Stimulated activated CD4-positive, alpha-beta T cell treated with anti-CD3 and anti-CD28 coated beads, Interleukin-12 subunit alpha, Interleukin-12 subunit beta, amount 100 ng/mL, for 24 hours (primary cell): ENCODE measurements at regions not wholly inside any gene's neighbourhood (a gene's known extent, or its start where the extent isn't known, plus 50 kb on each side); places are given as distances from the start of the nearest gene placed in this dataset.

Experiments used
- DNase-seq, 2 experiments: peaks; one replicate each; pipeline ENCODE4 v3.0.0-alpha.2; 2020; ENCODE audit warnings: low read depth in 2 of 2

DNA sequence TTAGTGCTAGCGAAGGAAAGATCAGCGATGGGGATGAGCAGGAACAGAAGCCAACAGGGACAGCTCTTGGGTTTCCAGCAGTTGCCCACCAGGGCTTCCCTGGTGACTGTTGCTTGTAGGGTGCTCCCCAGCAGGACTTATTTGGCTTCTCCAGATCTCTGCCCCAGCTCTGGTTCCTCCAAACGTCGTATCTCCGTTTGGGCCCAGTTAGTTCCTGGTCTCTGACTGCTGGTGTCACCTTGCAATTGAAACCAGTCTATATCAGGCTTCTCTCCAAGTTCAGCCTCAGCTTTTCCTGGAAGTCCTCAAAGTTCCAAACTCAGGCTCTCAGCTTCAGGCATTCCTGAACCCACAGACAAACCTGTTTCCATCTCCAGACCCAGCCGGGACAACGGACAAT lies 70.8 kb upstream of the NXT1 start:
- DNase-seq, result no peak

DNA sequence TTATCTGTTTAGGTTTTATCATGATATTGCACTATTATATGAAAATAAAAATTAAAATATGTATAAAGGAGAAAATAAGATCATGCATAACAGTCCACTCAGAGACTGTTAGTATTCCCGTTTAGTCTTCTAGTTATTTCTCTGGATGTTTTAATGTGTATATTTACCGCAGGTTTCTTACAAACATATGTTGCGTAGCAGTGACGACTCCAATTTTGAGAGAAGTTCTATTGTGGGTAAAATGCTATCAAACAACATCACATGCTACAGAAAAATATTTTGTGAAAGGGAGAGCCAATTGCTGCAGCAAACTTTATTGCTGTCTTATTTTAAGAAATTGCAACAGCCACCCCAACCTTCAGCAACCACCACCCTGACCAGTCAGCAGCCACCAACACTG lies 72.4 kb upstream of the NXT1 start:
- no peak for DNase-seq

DNA sequence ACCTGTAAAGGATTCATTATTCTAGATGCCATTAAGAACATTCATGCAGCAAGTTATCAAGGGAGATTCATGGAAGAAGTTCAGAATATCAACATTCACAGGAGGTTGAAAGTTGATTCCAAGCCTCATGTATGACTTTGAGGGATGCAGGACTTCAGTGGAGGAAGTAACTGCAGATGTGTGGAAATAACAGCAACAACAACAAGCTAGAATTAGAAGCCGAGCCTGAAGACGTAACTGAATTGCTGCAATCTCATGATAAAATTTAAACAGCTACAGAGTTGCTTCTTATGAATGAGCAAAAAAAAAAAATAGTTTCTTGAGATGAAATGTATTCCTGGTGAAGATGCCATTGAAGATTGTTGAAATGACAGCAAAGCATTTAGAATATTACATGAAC lies 73.3 kb upstream of the NXT1 start:
- no peak for DNase-seq

DNA sequence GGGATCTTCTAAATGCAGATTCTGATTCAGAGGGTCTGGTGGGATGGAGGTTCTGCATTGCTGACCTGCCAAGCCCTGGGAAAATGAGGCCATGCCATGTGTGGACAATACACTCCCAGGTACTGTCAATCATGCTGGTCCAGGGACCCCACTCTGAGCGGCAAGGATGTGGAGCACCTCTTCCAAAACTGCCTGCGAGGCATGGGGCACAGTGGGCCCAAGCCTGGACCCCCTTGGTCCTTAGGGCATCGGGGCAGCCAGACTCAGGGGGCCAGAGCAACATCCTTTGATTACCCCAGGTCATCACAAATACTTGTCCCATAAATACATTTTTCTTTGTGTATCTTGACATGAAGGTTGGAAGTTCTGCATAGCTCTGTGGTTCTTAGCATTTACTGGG lies 76.8 kb upstream of the NXT1 start:
- no peak for DNase-seq

DNA sequence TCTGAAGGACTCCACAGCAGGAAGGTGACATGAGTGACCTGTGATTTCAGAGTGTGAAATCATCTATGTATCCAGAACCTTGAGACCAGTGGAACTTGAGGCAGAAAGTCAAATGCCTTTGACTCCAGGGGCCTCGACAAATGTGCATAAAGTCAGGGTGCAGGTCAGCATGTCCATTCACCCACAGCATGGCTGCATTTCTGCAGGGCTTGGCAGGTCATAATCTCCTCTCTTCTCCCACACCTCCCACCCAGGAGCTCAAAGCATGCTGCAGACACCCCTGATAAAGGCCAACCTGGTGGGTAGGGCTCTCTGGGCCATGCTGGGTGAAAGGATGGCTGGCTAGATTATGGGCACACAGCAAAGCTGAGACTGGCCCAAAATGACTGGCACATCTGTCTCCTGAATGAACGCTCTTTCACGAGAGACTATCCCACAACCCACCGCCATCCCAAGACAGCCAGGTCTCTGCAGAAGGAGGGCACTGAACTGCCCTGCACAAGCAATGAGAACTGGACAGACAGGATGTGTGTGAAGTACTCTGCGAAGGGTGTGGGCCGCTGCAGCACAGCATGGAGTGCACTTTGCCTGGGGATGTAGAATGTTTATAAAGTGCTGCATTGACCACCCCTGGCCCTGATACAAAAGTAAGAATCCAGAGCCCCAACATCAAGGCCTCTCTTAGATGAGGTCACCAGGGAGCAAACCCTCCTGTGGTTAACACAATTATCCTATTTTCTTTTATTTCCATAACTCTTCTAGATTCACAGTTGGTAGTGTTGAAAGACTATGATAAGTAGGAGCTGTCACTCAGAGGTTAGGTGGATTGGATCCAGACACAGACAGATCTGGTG lies 78.2 kb upstream of the NXT1 start:
- DNase-seq, result no peak

DNA sequence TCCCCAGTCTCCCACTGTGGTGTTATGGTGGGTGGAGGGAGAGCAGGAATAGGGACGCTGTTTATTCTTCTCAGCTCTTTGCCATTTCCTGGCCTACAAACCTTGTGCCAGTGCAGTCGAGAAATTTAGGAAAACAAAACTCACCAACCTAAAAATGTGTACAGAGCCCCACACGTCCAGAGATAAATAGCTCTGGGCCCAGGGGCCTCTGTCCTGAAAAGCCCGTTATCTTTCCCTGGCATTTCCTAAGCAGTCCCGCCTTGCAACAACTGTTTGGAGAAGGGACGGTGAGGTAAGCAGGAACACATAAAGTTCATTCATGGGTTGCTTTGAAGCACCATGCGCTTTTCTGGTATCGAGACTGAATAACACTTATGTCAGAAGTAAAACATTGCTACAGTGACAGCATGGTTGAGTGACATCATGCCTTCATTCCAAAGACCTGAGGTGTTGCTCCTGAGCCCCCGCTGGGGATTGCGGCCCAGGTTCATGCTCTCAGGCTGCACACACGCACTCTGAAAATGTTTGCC lies 80.1 kb upstream of the NXT1 start:
- DNase-seq, result no peak

DNA sequence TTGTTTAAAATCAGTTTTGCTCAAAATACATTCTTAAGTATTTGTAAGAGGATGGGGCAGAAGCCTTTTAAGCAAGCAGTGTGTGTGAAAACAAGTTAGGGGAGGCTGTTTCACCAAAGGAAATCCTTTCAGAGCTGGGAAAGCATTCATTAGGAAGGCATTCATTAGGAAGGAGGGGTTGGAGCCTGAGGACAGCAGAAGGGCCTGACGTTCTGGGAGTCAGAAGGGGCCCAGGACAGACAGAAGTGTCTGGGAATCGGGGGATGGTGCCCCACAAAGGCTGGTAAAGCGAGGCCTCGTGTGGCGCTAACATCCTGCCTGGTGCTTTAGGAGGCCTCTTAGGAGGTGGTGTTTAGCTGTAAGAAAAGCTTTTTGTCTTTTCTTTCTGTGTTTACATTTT lies 80.6 kb upstream of the NXT1 start:
- no peak for DNase-seq

DNA sequence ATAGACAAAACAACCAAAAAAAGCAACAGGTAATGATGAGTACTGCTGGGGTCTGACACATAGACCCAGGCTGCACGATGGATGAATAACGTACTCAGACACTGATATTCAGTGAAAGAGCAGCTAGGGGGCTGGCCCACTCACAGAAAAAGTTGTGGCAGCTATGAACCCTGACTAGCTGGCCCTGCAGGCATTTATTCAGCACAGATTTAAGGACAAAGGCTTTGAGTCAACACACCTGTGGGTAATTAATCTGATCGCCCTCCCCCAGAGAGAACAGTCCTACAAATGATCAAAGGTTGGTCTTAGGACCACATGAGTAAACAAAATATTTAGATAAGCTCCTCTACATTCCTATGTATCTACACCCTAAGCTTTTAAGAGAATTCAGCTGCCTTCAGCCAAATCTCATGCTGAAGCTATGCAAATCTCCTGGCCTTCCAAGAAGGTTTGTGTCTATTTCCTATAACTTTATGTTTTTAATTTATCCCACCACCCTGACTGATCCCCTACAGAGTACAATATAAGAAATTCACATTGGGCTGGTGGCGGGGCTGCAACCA lies 81.7 kb upstream of the NXT1 start:
- DNase-seq, result no peak

DNA sequence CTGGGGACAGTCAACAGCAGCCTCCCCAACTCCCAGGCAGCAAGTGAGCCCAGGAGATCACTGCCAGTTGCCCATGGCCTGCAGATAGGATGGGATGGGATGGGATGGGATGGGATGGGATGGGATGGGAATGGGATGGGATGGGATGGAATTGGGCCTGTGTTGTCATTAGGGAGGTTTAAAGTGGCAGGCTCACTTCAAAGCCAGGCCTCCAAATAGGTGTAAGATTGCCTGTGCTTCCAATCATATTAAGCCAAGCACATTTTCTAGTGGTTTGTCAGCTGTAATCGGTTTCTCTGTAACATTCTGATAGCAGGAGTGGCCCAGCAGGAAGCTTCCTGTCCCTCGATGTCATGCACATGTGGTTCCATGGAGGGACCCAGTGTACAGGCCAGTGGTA lies 82.7 kb upstream of the NXT1 start:
- no peak for DNase-seq

DNA sequence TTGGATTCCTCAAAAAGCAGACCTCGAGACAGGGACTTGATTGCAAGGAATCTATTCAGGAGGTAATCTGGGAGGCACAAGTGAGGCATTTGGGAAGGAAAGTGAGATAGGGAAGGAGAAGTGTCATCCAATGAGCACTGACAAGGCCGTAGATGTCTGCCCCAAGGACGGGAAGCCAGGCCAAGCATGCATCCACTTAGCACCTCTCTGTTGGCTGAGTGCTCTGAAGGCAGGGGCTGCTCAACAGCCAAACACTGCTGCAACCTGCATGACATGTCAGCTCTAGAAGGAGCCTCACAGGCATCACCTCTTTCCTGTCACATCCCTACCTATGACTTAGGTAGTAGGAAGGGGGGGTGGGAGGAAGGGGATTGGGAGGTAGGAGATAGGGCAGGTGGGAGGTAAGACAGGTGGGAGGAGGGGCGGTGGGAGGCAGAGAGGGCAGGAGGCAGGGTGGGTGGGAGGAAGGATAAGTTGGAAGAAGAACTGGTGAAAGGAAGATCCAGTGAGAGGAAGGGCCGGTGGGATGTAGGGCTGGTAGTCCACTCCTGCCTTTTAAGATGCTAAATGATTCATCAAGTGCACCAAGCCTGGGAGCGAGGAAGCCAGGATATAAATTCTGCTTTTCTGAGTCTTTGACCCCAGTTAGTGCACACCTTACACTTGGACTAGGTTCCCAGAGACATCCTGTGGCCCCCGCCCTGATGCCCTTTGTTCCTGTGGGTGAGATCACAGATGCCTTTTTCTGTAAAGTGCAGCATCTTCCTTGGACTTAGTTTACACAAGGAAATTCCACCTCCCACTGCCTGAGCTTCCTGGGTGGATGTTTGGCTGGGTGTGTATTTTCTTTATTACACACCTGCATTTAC lies 83.8 kb upstream of the NXT1 start:
- no peak for DNase-seq

DNA sequence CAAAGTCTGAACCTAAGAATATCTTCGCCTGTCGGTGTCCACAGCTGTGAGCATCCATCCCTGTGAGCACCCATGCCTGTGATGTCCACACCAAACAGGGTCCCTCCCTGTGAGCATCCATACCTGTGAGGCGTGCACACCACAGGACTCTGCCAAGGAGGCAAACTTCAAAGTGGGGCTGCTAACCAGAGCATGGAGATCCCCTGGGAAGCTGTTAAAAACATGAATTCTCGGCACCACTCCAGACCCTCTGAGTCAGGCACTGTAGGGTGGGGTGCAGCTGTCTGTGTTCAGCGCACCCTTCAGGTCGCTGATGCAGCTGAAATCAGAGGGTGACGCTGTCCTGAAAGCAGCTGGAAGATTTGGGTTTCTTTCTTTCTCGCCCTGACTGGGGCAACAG lies 85.4 kb upstream of the NXT1 start:
- no peak for DNase-seq

DNA sequence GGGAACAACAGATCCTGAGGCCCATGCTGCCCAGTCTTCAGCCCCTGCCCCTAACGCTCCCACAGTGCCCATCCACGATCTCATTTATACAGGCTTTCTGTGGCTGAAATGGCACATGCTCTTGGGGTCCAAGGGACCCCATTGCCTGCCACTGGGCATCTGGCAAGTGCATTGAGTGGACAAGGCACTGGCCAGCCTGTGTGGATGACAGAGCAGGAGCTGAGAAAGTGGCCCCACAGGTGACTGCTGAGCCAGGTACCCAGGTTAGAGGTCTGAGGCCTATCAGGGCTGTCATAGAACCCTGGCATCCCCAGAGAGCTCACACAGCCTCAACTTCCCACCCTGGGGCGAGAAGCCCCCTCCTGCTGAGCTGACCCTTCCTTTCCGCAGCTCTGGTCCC lies 86.0 kb upstream of the NXT1 start:
- DNase-seq, result no peak

DNA sequence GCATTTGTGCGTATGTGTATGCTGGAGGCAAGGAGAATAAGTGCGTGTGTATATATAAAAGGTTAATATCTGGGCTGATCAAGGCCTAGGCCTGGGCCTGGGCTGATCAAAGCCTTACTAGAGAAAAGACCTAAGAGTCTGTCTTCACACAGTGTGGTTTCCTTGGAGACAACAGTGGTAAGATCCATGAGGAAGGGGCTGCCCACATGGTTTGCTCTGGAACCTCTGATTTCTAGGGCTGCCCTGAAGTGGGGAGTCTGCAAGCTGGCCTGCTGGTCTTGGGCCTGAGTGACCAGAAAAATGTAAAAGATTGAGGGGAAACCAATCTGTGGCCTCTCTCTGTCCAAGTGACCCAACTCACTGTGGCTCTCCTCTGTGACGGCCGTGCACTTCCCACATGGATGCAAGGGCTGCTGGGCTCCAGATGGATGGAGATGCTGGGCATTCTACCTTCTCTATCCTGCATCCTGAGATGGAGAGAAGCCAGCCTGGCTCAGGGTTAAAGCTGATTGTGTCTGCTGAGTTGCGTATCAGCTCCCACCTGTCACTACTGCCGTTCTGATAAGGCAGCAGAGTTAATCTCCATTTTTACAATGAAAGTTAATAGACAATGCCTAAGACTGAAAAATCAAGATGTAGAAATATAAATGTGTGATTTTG lies 90.3 kb upstream of the NXT1 start:
- no peak for DNase-seq

DNA sequence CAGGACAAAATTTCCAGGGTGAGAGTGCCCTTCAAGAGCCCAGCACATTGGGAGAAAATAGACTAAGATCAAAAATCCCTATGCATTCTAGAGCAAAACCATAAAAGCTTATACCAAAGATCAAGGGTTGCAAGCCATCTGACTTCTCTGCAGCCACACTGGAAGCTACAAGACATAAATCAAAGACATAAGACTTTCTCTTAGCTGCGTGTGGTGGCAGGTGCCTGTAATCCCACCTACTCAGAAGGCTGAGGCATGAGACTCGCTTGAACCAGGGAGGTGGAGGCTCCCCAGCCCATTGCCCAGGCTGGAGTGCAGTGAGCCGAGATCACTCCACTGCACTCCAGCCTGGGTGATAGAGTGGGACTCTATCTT lies 91.9 kb upstream of the NXT1 start:
- no peak for DNase-seq

DNA sequence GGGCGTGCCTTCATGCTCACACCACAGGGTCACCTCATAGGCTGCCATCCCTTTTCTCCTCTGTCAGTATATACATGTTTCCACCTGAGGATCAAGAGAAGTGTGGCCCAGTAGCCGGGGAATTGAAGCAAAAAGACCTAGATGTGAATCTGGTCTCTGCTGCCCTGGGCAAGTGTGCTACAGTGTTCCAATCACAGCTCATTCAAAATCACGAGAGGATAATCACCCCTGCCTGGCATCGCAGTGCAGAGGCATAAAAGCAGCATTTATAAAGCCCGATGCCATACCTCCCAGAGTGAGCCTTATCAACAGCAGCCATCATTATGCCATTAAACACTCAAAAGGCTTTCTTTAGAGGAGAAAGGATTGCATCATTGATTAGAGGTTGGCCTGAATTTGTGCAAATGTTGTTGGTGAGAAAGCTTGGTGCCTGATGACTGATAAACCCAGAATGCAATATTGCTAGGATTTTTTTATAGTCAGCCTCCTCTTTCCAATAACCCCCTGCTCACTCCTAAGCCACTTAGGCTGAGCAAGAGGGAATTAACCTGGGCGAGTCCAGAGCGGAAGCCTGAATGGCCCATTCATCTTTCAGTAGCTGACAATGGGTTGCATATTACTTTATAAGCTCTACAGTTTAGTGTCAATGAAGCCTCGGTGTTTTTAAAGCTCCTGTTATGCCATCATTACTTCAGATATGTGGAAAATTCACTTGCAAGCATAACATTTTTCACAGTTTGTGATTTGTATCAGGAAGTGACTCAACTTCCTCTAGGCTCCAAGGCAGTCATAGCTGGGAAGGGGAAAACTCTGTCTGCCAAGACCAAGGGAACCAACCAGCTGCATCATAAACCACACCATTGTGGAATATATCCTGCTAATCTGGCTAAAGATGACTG lies 92.5 kb upstream of the NXT1 start:
- no peak for DNase-seq

DNA sequence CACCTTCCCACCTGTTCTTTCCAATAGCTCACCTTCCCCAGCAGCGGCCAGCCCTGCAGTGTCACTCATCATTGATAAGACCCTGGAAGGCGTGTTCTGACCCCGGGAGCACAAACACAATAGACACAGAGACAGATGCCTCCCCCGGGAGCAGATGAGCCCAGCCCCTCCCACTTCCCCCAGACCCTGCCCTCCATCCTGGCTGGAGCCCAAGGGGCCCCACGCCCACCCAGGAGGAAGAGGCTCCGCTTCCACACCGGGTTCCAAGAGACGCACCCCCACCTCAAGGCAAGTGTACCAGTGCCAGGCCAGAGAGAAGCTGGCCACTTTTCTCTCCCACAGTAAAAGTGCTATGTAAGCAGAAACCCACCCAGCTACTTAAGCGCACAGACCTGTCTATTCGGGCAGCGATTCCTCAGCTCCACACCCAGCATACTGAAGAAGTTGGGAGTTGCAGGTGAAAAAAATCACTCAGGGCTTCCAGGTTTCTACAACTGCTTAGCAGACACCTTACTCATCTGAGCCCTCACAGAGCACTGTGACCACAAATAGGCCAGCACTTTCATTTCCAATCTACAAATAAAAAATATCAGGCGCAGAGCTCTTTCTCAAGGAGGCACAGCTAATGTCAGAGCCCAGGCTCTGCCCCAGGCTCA lies 93.4 kb upstream of the NXT1 start:
- no peak for DNase-seq

DNA sequence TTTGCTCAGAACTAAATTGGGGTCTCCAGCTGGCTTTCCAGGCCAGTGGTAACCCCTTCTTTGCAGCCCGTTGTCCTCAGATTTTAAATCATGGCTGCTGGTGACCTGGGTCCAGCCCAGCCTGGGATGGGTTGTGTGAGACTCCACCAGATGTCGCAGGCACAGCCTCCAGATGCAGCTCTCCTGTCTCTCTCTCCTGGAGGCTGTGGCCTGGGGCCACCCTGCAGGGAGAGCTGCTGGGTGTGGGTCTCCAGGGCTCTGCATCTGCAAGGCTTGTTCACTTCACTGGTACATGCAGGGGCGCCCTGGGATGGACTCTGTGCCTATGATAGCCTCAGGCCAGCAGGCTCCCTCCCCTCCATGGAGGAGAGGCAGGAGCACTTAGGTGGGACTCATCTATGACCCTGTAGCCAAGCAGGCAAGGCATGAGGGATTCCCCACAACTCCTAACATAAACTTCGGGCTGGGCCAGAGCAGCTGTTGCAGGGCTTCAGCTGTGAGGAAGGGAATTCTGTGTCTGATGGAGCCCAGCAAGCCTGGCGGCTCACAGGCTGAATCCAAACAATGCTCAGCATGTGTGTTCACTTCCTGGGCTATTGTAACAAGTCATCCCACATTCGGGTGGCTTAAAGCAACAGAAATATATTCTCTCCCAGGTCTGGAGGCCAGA lies 94.7 kb upstream of the NXT1 start:
- DNase-seq, result no peak

DNA sequence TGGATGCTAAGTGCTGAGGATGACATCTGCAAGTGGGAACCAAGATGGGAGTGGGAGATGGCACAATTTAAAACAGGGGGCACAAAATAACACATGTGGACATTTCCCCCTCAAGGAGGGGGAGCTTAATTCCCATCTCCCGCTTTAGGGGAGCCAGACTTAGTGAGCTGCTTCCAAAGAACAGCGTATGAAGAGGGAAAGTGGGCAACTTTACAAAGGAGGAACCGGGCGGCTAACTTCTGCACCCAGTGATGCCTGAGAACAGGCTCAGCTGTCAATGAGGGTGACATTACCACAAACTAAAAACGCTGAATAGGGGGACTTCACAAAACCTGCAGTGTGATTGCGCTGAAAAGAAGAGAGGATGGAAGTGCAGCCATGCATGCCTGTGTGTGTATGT lies 95.5 kb upstream of the NXT1 start:
- DNase-seq, result no peak

DNA sequence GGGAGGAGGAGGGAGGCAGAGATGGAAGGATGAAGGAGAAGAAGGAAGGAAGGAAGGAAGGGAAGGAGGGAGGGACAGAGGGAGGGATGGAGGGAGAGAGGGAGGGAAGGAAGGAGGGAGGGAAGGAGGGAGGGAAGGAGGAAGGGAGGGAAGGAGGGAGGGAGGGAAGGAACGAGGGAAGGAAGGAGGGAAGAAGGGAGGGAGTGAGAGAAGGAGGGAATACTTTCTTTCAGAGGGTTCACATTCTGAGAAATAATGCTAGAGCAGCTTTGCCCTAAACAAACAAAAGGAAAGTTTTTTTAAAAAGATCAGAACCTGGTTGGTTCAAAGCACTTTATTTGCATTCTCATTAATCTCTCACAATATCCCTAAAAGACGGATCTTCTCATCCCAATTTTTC lies 96.1 kb upstream of the NXT1 start:
- no peak for DNase-seq

DNA sequence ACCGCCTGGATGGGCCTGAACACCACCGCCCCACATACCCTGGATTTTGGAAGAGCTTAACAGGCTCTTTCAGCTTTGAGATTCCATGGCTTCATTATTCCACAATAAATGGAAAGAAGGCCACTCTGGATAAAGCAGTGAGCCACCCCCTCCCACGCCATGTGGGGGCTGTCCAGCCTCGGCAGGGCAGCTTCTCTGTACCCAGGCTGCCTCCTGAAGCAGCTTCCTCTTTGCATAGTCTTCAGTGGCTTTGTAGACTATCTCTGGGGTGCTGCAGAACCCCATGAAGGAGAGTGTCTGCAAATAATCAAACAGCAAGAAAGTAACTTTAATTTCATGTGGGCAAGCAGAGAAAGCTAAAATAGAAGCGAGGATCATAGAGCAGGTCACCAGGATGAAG lies 96.6 kb upstream of the NXT1 start:
- no peak for DNase-seq
